K562 (cell line): ENCODE measurements at regions not wholly inside any gene's neighbourhood (a gene's known extent, or its start where the extent isn't known, plus 50 kb on each side); places are given as distances from the start of the nearest gene placed in this dataset.
"Not testable (repeated sequence)": the region's sequence is repeated elsewhere in the genome, so short reads cannot be mapped to it uniquely, and the experiment has no call there.

Experiments
- ATAC-seq: fragments of 200-7000 bp; cut with Tn5 transposase; 3 replicates; pipeline ENCODE4 v1.9.1; 2020; ENCODE audit warnings: moderate library complexity
- BruUV-seq: library from RNA; stranded (reverse); fragments of 400-500 nt; replicated peaks from 2 replicates; lab custom pipeline; 2021; lab: Mats Ljungman, UMichigan
- CTCF ChIA-PET: fragments of 300-600 bp; formaldehyde crosslinking; extraction: SDS; loops from one replicate; lab custom pipeline; 2021; ENCODE audit warnings: low intra/inter-chr PET ratio; lab: Yijun Ruan, JAX
- POLR2A ChIA-PET: fragments of 300-600, 350-650 bp; sonication (Branson Sonifier 250); formaldehyde crosslinking; extraction: SDS; loops from one replicate; lab custom pipeline; 2021; ENCODE audit warnings: antibody characterized with exemption, inconsistent platforms; lab: Yijun Ruan, JAX
- DNase-seq, 4 experiments: peaks; one replicate each; pipeline versions ENCODE4 v3.0.0 to v3.0.0-alpha.2; 2011 to 2018; ENCODE audit warnings: low spot score in 3 of 4, mixed read lengths in 3 of 4; ENCODE audit errors: extremely low read depth in 1 of 4
- FAIRE-seq: peaks from 2 replicates; lab custom pipeline; 2011; peaks lifted over from hg19 to GRCh38; lab: Jason Lieb, UNC
- H2AFZ ChIP-seq: 2 replicates; pipeline ENCODE4 v1.6.0; 2011; ENCODE audit warnings: low read depth, low read length, control low read depth, inconsistent platforms
- H3K27ac ChIP-seq: fragments of 200-600 bp; 3 replicates; pipeline ENCODE4 v1.8.0; 2011; ENCODE audit warnings: low read depth, mild to moderate bottlenecking, control low read depth, inconsistent platforms, low read length, moderate library complexity, mixed read lengths; ENCODE audit errors: extremely low read depth
- H3K27me3 ChIP-seq, 2 experiments: fragments of 300-600 bp in 1 of 2; 2 replicates in 1 of 2; 3 replicates in 1 of 2; pipeline versions ENCODE4 v1.6.0 to v1.8.0; 2011; ENCODE audit warnings: inconsistent platforms in 2 of 2, low read length in 2 of 2, mild to moderate bottlenecking in 1 of 2, mixed read lengths in 1 of 2, moderate library complexity in 1 of 2; ENCODE audit not compliant: control insufficient read depth in 2 of 2, insufficient read depth in 2 of 2
- H3K36me3 ChIP-seq: fragments of 300-600 bp; 3 replicates; pipeline ENCODE4 v1.8.0; 2011; ENCODE audit warnings: mild to moderate bottlenecking, low read length, inconsistent platforms; ENCODE audit not compliant: control insufficient read depth, insufficient read depth
- H3K4me1 ChIP-seq, 2 experiments: fragments of 200-600 bp in 1 of 2; replicated peaks in 1 of 2; 2 replicates in 1 of 2; 3 replicates in 1 of 2; pipeline versions ENCODE4 v1.5.1 to v1.8.0; 2011; ENCODE audit warnings: inconsistent platforms in 2 of 2, low read length in 2 of 2, mild to moderate bottlenecking in 1 of 2, mixed read lengths in 1 of 2, moderate library complexity in 1 of 2; ENCODE audit not compliant: control insufficient read depth in 2 of 2, insufficient read depth in 2 of 2
- H3K4me2 ChIP-seq: 2 replicates; pipeline ENCODE4 v1.6.1; 2011; ENCODE audit warnings: low read length, control low read depth, inconsistent platforms, mixed read lengths; ENCODE audit not compliant: insufficient read depth
- H3K4me3 ChIP-seq: fragments of 200-600 bp; sonication (generic), shearing (Covaris generic); 2 replicates; pipeline ENCODE4 v1.5.1; 2016; ENCODE audit warnings: control low read depth, inconsistent platforms
- H3K79me2 ChIP-seq: fragments of 200-600 bp; 3 replicates; pipeline ENCODE4 v1.8.0; 2011; ENCODE audit warnings: low read length, inconsistent platforms; ENCODE audit not compliant: control insufficient read depth, insufficient read depth
- H3K9ac ChIP-seq, 2 experiments: 2 replicates each; pipeline versions ENCODE4 v1.6.0 to v1.6.1; 2011; ENCODE audit warnings: low read depth in 2 of 2, low read length in 2 of 2, control low read depth in 1 of 2, inconsistent platforms in 1 of 2, mild to moderate bottlenecking in 1 of 2, mixed read lengths in 1 of 2; ENCODE audit not compliant: insufficient read depth in 1 of 2
- H3K9me1 ChIP-seq: one replicate; pipeline ENCODE4 v1.6.0; 2011; ENCODE audit warnings: inconsistent platforms, mild to moderate bottlenecking, low read length, moderate library complexity; ENCODE audit not compliant: control insufficient read depth, insufficient read depth
- H3K9me3 ChIP-seq: replicated peaks from 2 replicates; pipeline ENCODE4 v1.5.1; 2011; ENCODE audit warnings: low read depth, low read length, inconsistent platforms; ENCODE audit not compliant: control insufficient read depth, insufficient read depth
- H4K20me1 ChIP-seq: replicated peaks from 2 replicates; pipeline ENCODE4 v1.6.1; 2011; ENCODE audit warnings: low read length, inconsistent platforms, mixed read lengths; ENCODE audit not compliant: control insufficient read depth, insufficient read depth
- BRD4 ChIP-seq: fragments of 200-600 bp; sonication (generic); IDR thresholded peaks from 2 replicates; pipeline ENCODE4 v1.6.1; 2017; ENCODE audit warnings: inconsistent platforms
- CBX3 ChIP-seq, 2 experiments: IDR thresholded peaks; 1 replicate in 1 of 2; 2 replicates in 1 of 2; pipeline ENCODE4 v1.6.1; 2012; ENCODE audit warnings: inconsistent platforms in 2 of 2, low read length in 2 of 2, borderline replicate concordance in 1 of 2, control low read depth in 1 of 2
- CC2D1A ChIP-seq: fragments of 450-650 bp; IDR thresholded peaks from 2 replicates; pipeline ENCODE4 v1.6.1; 2017; ENCODE audit warnings: mild to moderate bottlenecking
- RBM22 ChIP-seq: fragments of 200-400 bp; formaldehyde crosslinking; IDR thresholded peaks from 2 replicates; pipeline ENCODE4 v1.6.1; 2018; ENCODE audit warnings: low read length, low read depth; ENCODE audit not compliant: poor library complexity, severe bottlenecking
- TRIM24 ChIP-seq, 2 experiments: fragments of 450-650 bp; IDR thresholded peaks; 2 replicates each; pipeline ENCODE4 v1.6.1; 2016
- ZNF280A ChIP-seq: fragments of 450-650 bp; IDR thresholded peaks from 2 replicates; pipeline ENCODE4 v1.6.1; 2018; ENCODE audit warnings: mild to moderate bottlenecking, low read depth; ENCODE audit not compliant: partially characterized antibody
- ZNF431 ChIP-seq: sonication (generic); formaldehyde crosslinking; IDR thresholded peaks from 2 replicates; pipeline ENCODE4 v1.8.0; 2022; ENCODE audit warnings: mild to moderate bottlenecking, missing genetic modification reagents
- WGBS: fragments of 100-300 bp; shearing (Covaris generic); methylation state at CpG from one replicate; pipeline ENCODE4 v1.1.6; 2016; ENCODE audit warnings: low coverage, mixed read lengths; ENCODE audit not compliant: insufficient coverage; ENCODE audit errors: missing lambda C conversion rate; 5-methylcytosine and 5-hydroxymethylcytosine counted together
- in situ Hi-C: fragments of 300-500 bp; cut with MboI; formaldehyde crosslinking; loops from 4 replicates; pipeline ENCODE4 v1.15.0; 2018; ENCODE audit warnings: inconsistent platforms, mixed read lengths
- intact Hi-C: fragments of 100-400 bp; cut with micrococcal nuclease; formaldehyde crosslinking; loops from 2 replicates; pipeline ENCODE4 v1.14.2; 2022

- H4K20me1 ChIP-seq, H3K9me3 ChIP-seq, H3K27me3 ChIP-seq, H3K79me2 ChIP-seq, DNase-seq, H3K4me1 ChIP-seq, in situ Hi-C loops, H3K27ac ChIP-seq, POLR2A ChIA-PET, H3K36me3 ChIP-seq, ATAC-seq, CTCF ChIA-PET, BruUV-seq, H3K9ac ChIP-seq, H3K9me1 ChIP-seq, H3K4me2 ChIP-seq, H2AFZ ChIP-seq, FAIRE-seq, intact Hi-C loops, H3K4me3 ChIP-seq: not testable (repeated sequence)
- WGBS = 37% methylated on average over 3 of the region's 3 CpGs
- TF ChIP-seq ZNF431 (CRISPR knock-in tag) (peak; percentile 96), CC2D1A (0 out of 2 replicates have a peak, but pooled peaks have one; percentile 12), TRIM24 (IDR thresholded peaks at IDR 0.05) (0 out of 4 replicates have a peak, but pooled peaks of 1 of the 2 experiments have one; percentile 44), CBX3 (IDR thresholded peaks at IDR 0.05; ENCODE audit: borderline replicate concordance in 1 of 2, low read length in 2 of 2) (peak in 1 of 2 experiments; percentile 30; a peak in 1 of 3 replicates), ZNF280A (peak; percentile 16)
These were observed 510.6 kb upstream of the FANCL start for GRCh38 chr2:58751676-58752075.

GRCh38 chr2:58749041-58749440 lies 507.9 kb upstream of the FANCL start:
- no peak overlapping the region for H2AFZ ChIP-seq
- H3K4me3 ChIP-seq = no peak overlapping the region
- no peaks in the 10 kb centered on the region; a peak in 1 of 5 replicates for H3K4me1 ChIP-seq
- intact Hi-C loops = no loop called here
- FAIRE-seq = no peak
- H4K20me1 ChIP-seq = no peaks in the 10 kb centered on the region
- ChIA-PET CTCF (no interaction called here), POLR2A (interaction anchor here (1.1 kb wide), 1 partner anchor 9 kb away, joined by 3 read pairs; no protein-coding TSS in a partner anchor)
- no peaks in the 10 kb centered on the region for H3K9me1 ChIP-seq
- TF ChIP-seq BRD4 (no peak), RBM22 (no peak)
- TF ChIP-seq, all 486 proteins: peak for 0
- H3K27ac ChIP-seq = no peak overlapping the region
- no peaks in the 10 kb centered on the region for H3K79me2 ChIP-seq
- ATAC-seq (no peak), DNase-seq (no peak)
- no peak overlapping the region for H3K4me2 ChIP-seq
- peaks cover 12% of the 10 kb centered on the region for H3K9me3 ChIP-seq
- in situ Hi-C loops = no loop called here
- H3K27me3 ChIP-seq = no peaks in the 10 kb centered on the region
- BruUV-seq = no TSS peak
- no peaks in the 10 kb centered on the region; the same call in 2 of the 3 replicates for H3K36me3 ChIP-seq
- H3K9ac ChIP-seq = no peak overlapping the region
